ENCODE measurements at regions not wholly inside any gene's neighbourhood (a gene's known extent, or its start where the extent isn't known, plus 50 kb on each side); places are given as distances from the start of the nearest gene placed in this dataset.

- H3K36me3 ChIP-seq (ENCODE audit: control insufficient read depth, insufficient read depth, low read length): no peaks in the 10 kb centered on the region
- no peak for TF ChIP-seq CTCF (IDR thresholded peaks at IDR 0.05; ENCODE audit: insufficient read depth, low read length, poor library complexity, severe bottlenecking)
- H3K27me3 ChIP-seq (replicated peaks; ENCODE audit: control insufficient read depth, insufficient read depth, low read length): no peaks in the 10 kb centered on the region
- no peak for DNase-seq (ENCODE audit: extremely low read depth, insufficient read length)
- no peak overlapping the region for H3K4me3 ChIP-seq (replicated peaks; ENCODE audit: low read depth, low read length)
Measured at GRCh38 chr4:114056599-114056998, 77.2 kb upstream of the ARSJ start.

GRCh38 chr4:114057746-114058145 is 78.3 kb upstream of the ARSJ start:
- no peaks in the 10 kb centered on the region for H3K36me3 ChIP-seq (ENCODE audit: control insufficient read depth, insufficient read depth, low read length)
- no peak for TF ChIP-seq CTCF (IDR thresholded peaks at IDR 0.05; ENCODE audit: insufficient read depth, low read length, poor library complexity, severe bottlenecking)

DNA sequence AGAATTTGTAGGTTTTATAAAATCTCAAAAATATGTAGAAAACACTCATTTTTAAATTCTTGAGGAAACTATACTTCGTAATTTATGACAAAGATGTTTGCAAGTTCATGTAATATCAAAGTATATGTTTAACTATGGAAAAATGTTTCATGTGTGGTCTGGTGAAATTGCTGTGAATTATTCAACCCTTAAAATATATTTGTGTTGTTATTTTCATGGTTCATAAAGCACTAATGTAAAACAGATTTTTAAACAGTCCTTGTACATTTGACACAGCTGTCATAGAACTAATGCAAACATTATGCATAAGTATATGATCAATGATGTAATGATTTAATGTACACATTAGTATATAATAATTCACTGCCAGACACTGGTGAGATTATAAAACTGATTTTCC is 83.1 kb upstream of the ARSJ start:
- Histone ChIP-seq H3K27me3 (replicated peaks; ENCODE audit: control insufficient read depth, insufficient read depth, low read length) (no peaks in the 10 kb centered on the region), H3K4me3 (replicated peaks; ENCODE audit: low read depth, low read length) (no peak overlapping the region), H3K36me3 (ENCODE audit: control insufficient read depth, insufficient read depth, low read length) (no peaks in the 10 kb centered on the region)
- no peak for TF ChIP-seq CTCF (IDR thresholded peaks at IDR 0.05; ENCODE audit: insufficient read depth, low read length, poor library complexity, severe bottlenecking)
- DNase-seq (ENCODE audit: extremely low read depth, insufficient read length): no peak

More at GRCh38 chr4:114057746-114058145, 78.3 kb upstream of the ARSJ start:
- no peak for DNase-seq (ENCODE audit: extremely low read depth, insufficient read length)
- H3K4me3 ChIP-seq (replicated peaks; ENCODE audit: low read depth, low read length): no peak overlapping the region
- no peaks in the 10 kb centered on the region for H3K27me3 ChIP-seq (replicated peaks; ENCODE audit: control insufficient read depth, insufficient read depth, low read length)

DNA sequence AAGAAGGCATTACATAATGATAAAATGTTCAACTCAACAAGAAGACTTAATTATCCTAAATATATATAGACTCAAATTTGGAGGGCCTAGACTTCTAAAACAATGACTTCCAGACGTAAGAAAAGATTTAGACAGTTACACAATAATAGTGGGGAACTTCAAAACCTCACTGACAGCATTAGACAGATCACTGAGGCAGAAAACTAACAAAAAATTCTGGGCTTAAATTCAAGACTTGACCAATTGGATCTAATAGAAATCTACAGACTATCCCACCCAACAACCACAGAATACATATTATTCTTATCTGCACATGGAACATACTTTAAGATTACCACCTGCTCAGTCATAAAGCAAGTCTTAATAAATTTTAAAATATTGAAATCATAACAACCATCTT is 93.3 kb upstream of the ARSJ start:
- DNase-seq (ENCODE audit: extremely low read depth, insufficient read length): no peak
- TF ChIP-seq CTCF (IDR thresholded peaks at IDR 0.05; ENCODE audit: insufficient read depth, low read length, poor library complexity, severe bottlenecking): no peak
- Histone ChIP-seq H3K27me3 (replicated peaks; ENCODE audit: control insufficient read depth, insufficient read depth, low read length) (no peaks in the 10 kb centered on the region), H3K36me3 (ENCODE audit: control insufficient read depth, insufficient read depth, low read length) (no peaks in the 10 kb centered on the region), H3K4me3 (replicated peaks; ENCODE audit: low read depth, low read length) (no peak overlapping the region)

DNA sequence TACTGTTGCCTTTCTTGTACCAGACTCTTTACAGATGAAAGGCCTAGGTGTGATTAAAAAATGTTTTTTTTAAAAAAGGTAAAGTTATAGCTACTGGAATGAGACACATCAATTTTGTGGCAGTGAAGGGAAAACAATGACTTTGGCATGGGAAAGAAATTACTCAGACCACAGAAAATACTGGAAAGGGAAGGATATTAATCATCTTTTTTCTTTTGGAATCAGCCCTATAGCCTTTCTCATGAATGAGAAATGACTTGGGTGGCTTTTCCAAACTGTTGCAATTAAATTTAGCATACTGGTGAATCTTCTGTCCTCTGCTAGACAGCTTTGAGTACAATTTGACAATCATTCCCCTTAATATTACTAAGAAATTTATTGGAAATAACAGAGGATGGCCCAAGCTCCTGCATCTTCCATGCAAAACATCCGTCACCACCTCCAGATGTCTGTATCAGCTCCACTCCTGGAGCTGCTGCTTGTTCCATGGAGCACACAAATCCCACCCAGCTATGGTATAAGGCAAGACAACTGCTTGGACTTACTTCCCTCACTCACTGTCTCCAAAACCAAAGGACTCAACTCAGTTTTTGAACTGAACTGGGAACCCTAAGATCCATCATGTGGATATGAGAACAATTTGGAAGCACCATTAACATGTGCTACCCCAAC is 97.6 kb upstream of the ARSJ start:
- H3K4me3 ChIP-seq (replicated peaks; ENCODE audit: low read depth, low read length): no peak overlapping the region
- DNase-seq (ENCODE audit: extremely low read depth, insufficient read length): no peak

More for the DNA sequence above, 97.6 kb upstream of the ARSJ start:
- TF ChIP-seq CTCF (IDR thresholded peaks at IDR 0.05; ENCODE audit: insufficient read depth, low read length, poor library complexity, severe bottlenecking): no peak
- Histone ChIP-seq H3K27me3 (replicated peaks; ENCODE audit: control insufficient read depth, insufficient read depth, low read length) (no peaks in the 10 kb centered on the region), H3K36me3 (ENCODE audit: control insufficient read depth, insufficient read depth, low read length) (no peaks in the 10 kb centered on the region)
